NCI-H1417 treated with DMSO at 0.1 percent for 48 hours (cell line): ENCODE measurements at regions not wholly inside any gene's neighbourhood (a gene's known extent, or its start where the extent isn't known, plus 50 kb on each side); places are given as distances from the start of the nearest gene placed in this dataset.
"Not testable (repeated sequence)": the region's sequence is repeated elsewhere in the genome, so short reads cannot be mapped to it uniquely, and the experiment has no call there.

Source experiments
- DNase-seq: peaks from one replicate; lab custom pipeline; 2025; lab: John Stamatoyannopoulos, UW

- no peak for DNase-seq
Measured at GRCh38 chr1:87958201-87958600, 629.5 kb downstream of the LMO4 start.

DNA sequence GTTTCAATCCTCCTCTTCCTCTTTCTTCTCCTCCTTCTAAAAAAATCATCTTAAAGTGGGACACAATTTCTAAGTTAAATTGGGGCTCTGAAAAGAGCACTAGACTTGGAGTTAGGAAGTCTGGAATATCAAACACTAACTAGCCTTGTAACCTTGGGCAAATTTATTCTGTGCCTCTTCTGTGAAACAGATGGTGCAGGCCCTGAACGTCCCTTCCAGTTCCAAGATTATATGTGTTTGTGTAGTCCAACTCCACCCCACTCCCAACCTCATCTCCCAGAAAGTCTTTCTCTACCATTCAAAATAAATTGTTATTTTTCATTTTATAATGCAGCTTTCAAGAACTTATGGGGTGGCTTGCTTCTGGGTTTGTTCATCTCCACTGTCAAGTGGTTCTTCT, 630.0 kb downstream of the LMO4 start:
- no peak for DNase-seq

- DNase-seq, result no peak
Measured at GRCh38 chr1:87959236-87959635, 630.6 kb downstream of the LMO4 start.

GRCh38 chr1:87961992-87962391, 633.3 kb downstream of the LMO4 start:
- DNase-seq, result no peak

DNA sequence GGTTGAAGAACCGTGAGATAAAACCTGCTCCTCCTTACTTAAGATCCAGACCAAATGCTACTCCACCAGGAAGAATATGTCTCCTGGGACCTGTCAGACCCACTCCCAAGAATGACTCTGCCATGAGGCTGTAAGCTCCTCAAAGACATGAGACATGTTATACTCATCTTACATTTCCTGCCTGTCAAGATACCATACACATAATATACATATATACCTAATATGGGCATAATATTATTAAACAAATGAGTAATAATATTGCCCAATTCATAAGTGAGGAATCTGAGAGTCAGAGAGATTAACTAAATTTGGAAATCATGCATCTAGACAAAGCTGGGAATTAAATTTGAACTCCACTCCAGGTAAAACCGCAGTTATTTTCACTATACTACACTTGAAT, 634.9 kb downstream of the LMO4 start:
- DNase-seq, result no peak

- no peak for DNase-seq
Measured at GRCh38 chr1:87965193-87965592, 636.5 kb downstream of the LMO4 start.

- DNase-seq, result no peak
Measured at GRCh38 chr1:87968197-87968955, 639.7 kb downstream of the LMO4 start.

- DNase-seq, result no peak
Measured at GRCh38 chr1:87969040-87969439, 640.4 kb downstream of the LMO4 start.

DNA sequence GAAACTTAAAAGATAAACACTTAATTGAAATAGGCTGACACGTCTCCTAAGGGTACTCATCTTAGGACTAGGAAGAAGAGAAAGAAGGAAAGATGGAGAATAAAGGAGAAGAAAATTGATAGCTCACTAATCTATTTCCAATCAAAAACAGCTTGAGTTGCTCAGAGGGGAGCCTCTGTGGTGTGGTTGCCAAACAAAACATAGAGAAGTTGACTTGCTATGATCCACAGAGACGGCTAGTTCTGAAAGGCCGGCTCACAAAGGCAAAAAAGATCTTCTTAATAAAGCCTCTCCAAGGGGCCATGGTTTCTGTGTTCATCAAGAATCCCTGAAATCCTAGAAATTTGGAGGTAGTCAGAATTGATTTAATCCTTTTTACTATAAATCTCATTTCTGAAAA, 644.1 kb downstream of the LMO4 start:
- no peak for DNase-seq

- no peak for DNase-seq
Measured at GRCh38 chr1:87973896-87974295, 645.2 kb downstream of the LMO4 start.

- DNase-seq, result no peak
Measured at GRCh38 chr1:87976316-87976715, 647.6 kb downstream of the LMO4 start.

DNA sequence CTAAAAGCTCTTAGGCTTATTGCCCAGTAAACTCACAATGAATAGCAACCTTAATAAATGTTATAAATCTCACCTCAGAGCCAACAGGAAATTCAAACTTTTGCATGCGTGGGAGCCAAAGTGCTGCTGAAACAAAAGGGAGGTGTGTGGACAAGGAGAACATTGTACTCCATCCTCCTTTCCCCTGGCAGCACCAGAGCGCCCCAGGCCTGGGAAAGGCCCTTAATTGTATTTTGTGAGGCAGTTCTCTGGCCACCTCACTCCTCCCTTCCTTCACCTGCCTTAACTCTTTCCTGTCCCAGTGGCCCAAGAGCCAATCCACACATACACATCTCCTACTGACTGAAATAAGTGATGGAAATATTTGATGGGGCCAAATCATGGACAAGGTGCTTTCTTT, 648.5 kb downstream of the LMO4 start:
- no peak for DNase-seq

- no peak for DNase-seq
Measured at GRCh38 chr1:87979079-87979478, 650.4 kb downstream of the LMO4 start.

- DNase-seq, result no peak
Measured at GRCh38 chr1:87980494-87980893, 651.8 kb downstream of the LMO4 start.

- DNase-seq, result no peak
Measured at GRCh38 chr1:87981386-87981785, 652.7 kb downstream of the LMO4 start.

DNA sequence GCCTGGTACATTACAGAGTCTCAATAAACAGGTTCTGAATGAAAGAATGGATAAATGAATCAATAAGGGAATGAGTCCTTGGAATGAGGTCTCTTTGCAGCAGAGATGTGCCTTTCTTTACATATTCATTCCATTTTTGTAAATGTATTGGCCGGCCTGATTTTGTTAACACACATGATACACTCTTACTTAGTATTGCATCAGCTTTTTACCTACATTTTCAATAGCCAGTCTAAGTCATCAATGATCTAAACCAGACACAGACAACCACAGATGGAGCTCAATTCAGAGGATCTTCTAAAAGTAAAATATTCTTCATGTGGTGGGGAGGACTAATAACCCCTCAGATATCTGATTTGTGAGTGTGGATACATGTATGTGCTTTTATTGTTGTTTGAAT, 653.1 kb downstream of the LMO4 start:
- DNase-seq, result no peak

GRCh38 chr1:87983841-87984240, 655.2 kb downstream of the LMO4 start:
- no peak for DNase-seq

- no peak for DNase-seq
Measured at GRCh38 chr1:87985071-87985470, 656.4 kb downstream of the LMO4 start.

- DNase-seq, result no peak
Measured at GRCh38 chr1:87986130-87986866, 657.6 kb downstream of the LMO4 start.

DNA sequence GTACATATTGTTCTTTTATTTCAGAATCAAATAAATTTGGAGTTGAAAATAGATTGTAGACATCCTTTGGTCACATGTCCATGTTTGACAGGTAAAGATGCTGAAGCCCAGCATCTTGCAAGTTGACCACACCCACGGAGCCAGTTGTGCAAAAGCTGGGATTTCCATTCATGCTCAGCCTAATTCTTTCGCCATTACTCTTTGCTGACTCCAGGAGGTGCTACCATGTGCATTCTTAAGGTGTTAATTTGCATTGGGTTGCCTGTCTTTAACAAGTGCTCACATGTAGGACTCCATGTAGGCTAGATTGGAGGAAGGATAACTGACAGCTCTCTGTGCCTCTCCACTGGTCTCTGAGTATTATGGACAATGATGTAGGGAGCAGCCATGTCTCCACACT, 660.7 kb downstream of the LMO4 start:
- no peak for DNase-seq

DNA sequence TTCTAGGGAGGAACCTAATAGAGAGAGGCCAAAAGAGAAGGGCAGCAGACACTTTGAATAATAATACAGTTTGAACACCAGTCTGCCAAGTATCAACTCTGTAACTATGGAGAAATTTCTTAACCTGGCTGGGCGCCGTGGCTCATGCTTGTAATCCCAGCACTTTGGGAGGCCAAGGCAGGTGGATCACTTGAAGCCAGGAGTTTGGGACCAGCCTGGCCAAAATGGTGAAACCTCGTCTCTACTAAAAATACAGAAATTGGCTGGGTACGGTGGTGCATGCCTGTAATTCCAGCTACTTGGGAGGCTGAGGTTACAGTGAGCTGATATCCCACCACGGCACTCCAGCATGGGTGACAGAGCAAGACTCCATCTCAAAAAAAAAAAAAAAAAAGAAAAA, 663.9 kb downstream of the LMO4 start:
- DNase-seq, result not testable (repeated sequence)

GRCh38 chr1:87993051-87993450, 664.4 kb downstream of the LMO4 start:
- no peak for DNase-seq

- no peak for DNase-seq
Measured at GRCh38 chr1:87999852-88000251, 671.2 kb downstream of the LMO4 start.

DNA sequence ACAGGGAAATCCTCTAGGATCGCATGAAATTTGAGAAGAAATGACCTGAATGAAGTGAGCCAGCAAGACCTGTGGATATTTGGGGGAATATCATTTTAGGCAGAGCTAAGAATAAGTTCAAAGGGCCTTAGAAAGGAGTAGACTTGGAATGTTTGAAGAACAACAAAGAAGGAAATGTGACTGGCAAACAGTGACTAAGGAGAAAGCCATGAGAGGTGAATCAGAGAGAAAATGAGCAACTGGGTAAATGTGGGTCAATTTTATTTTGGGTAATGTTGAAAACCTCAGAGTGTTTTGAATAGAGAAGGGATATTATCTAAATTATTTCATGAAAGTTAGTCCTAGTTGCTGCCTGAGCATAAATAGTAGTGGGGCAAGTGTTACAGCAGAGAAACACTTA, 672.8 kb downstream of the LMO4 start:
- no peak for DNase-seq
